ENCODE measurements at regions not wholly inside any gene's neighbourhood (a gene's known extent, or its start where the extent isn't known, plus 50 kb on each side); places are given as distances from the start of the nearest gene placed in this dataset.
"Not testable (repeated sequence)": the region's sequence is repeated elsewhere in the genome, so short reads cannot be mapped to it uniquely, and the experiment has no call there.

GRCh38 chr2:95677346-95677745 lies 85.5 kb downstream of the TRIM43 start:
- TF ChIP-seq CTCF (conservative IDR thresholded peaks at IDR 0.05): no peak
- no peak for DNase-seq (ENCODE audit: low read depth, low spot score)
- Mint-ChIP-seq H3K4me1 (peaks cover 3% of the 10 kb centered on the region), H3K4me3 (no peak overlapping the region), H3K27me3 (ENCODE audit: low read depth) (no peaks in the 10 kb centered on the region), H3K36me3 (ENCODE audit: low read depth) (no peaks in the 10 kb centered on the region), H3K9me3 (no peaks in the 10 kb centered on the region), H3K27ac (ENCODE audit: unreplicated experiment) (no peak overlapping the region)

GRCh38 chr2:95677833-95678232 lies 86.0 kb downstream of the TRIM43 start:
- not testable (repeated sequence) for H3K4me3 Mint-ChIP-seq; DNase-seq (ENCODE audit: low read depth, low spot score); H3K27me3 Mint-ChIP-seq (ENCODE audit: low read depth); H3K9me3 Mint-ChIP-seq; H3K4me1 Mint-ChIP-seq; H3K36me3 Mint-ChIP-seq (ENCODE audit: low read depth); H3K27ac Mint-ChIP-seq (ENCODE audit: unreplicated experiment)

- not testable (repeated sequence) for H3K36me3 Mint-ChIP-seq (ENCODE audit: low read depth); H3K4me3 Mint-ChIP-seq; H3K27ac Mint-ChIP-seq (ENCODE audit: unreplicated experiment)
Observed at GRCh38 chr2:95681158-95681557, 89.4 kb downstream of the TRIM43 start.

GRCh38 chr2:95681589-95682081 lies 89.8 kb downstream of the TRIM43 start:
- H3K27ac Mint-ChIP-seq (ENCODE audit: unreplicated experiment); H3K4me3 Mint-ChIP-seq; DNase-seq (ENCODE audit: low read depth, low spot score); H3K27me3 Mint-ChIP-seq (ENCODE audit: low read depth); H3K36me3 Mint-ChIP-seq (ENCODE audit: low read depth); H3K9me3 Mint-ChIP-seq: not testable (repeated sequence)
- H3K4me1 Mint-ChIP-seq: peaks cover 17% of the 10 kb centered on the region

More at GRCh38 chr2:95681158-95681557, 89.4 kb downstream of the TRIM43 start:
- not testable (repeated sequence) for DNase-seq (ENCODE audit: low read depth, low spot score); H3K27me3 Mint-ChIP-seq (ENCODE audit: low read depth); H3K9me3 Mint-ChIP-seq
- H3K4me1 Mint-ChIP-seq: peaks cover 17% of the 10 kb centered on the region

- DNase-seq (ENCODE audit: low read depth, low spot score); H3K27me3 Mint-ChIP-seq (ENCODE audit: low read depth); H3K9me3 Mint-ChIP-seq; H3K36me3 Mint-ChIP-seq (ENCODE audit: low read depth): not testable (repeated sequence)
- Mint-ChIP-seq H3K4me1 (peaks cover 17% of the 10 kb centered on the region), H3K4me3 (peak overlapping the region; percentile 86), H3K27ac (ENCODE audit: unreplicated experiment) (peak overlapping the region; percentile 45)
Observed at GRCh38 chr2:95682889-95683517, 91.2 kb downstream of the TRIM43 start.

- H3K27me3 Mint-ChIP-seq (ENCODE audit: low read depth): no peaks in the 10 kb centered on the region
Observed at GRCh38 chr2:95685513-95685912, 93.7 kb downstream of the TRIM43 start.

GRCh38 chr2:95686056-95686825 lies 94.4 kb downstream of the TRIM43 start:
- H3K9me3 Mint-ChIP-seq; H3K27ac Mint-ChIP-seq (ENCODE audit: unreplicated experiment); H3K36me3 Mint-ChIP-seq (ENCODE audit: low read depth); H3K27me3 Mint-ChIP-seq (ENCODE audit: low read depth); DNase-seq (ENCODE audit: low read depth, low spot score); H3K4me3 Mint-ChIP-seq: not testable (repeated sequence)
- peaks cover 17% of the 10 kb centered on the region for H3K4me1 Mint-ChIP-seq

More at GRCh38 chr2:95685513-95685912, 93.7 kb downstream of the TRIM43 start:
- DNase-seq (ENCODE audit: low read depth, low spot score): no peak
- H3K4me1 Mint-ChIP-seq: peaks cover 17% of the 10 kb centered on the region
- TF ChIP-seq CTCF (conservative IDR thresholded peaks at IDR 0.05): no peak
- no peak overlapping the region for H3K4me3 Mint-ChIP-seq
- no peaks in the 10 kb centered on the region for H3K9me3 Mint-ChIP-seq
- H3K27ac Mint-ChIP-seq (ENCODE audit: unreplicated experiment): no peak overlapping the region
- no peaks in the 10 kb centered on the region for H3K36me3 Mint-ChIP-seq (ENCODE audit: low read depth)

- H3K36me3 Mint-ChIP-seq (ENCODE audit: low read depth); H3K4me3 Mint-ChIP-seq; H3K9me3 Mint-ChIP-seq; H3K27me3 Mint-ChIP-seq (ENCODE audit: low read depth); H3K4me1 Mint-ChIP-seq; H3K27ac Mint-ChIP-seq (ENCODE audit: unreplicated experiment); DNase-seq (ENCODE audit: low read depth, low spot score): not testable (repeated sequence)
Observed at GRCh38 chr2:95687852-95688251, 96.1 kb downstream of the TRIM43 start.

GRCh38 chr2:95691210-95691609 lies 99.4 kb downstream of the TRIM43 start:
- not testable (repeated sequence) for H3K27ac Mint-ChIP-seq (ENCODE audit: unreplicated experiment); DNase-seq (ENCODE audit: low read depth, low spot score); H3K4me1 Mint-ChIP-seq; H3K9me3 Mint-ChIP-seq; H3K4me3 Mint-ChIP-seq; H3K27me3 Mint-ChIP-seq (ENCODE audit: low read depth); H3K36me3 Mint-ChIP-seq (ENCODE audit: low read depth)

GRCh38 chr2:95693071-95693846 lies 101.5 kb downstream of the TRIM43 start:
- H3K27ac Mint-ChIP-seq (ENCODE audit: unreplicated experiment); H3K4me1 Mint-ChIP-seq; DNase-seq (ENCODE audit: low read depth, low spot score); H3K36me3 Mint-ChIP-seq (ENCODE audit: low read depth); H3K27me3 Mint-ChIP-seq (ENCODE audit: low read depth); H3K9me3 Mint-ChIP-seq; H3K4me3 Mint-ChIP-seq: not testable (repeated sequence)
